Inflammatory macrophage (primary cell): ENCODE measurements at regions not wholly inside any gene's neighbourhood (a gene's known extent, or its start where the extent isn't known, plus 50 kb on each side); places are given as distances from the start of the nearest gene placed in this dataset.

Experiments used
- DNase-seq, 2 donors: peaks; one replicate each; pipeline ENCODE4 v3.0.0-alpha.2; 2020 to 2022

DNA sequence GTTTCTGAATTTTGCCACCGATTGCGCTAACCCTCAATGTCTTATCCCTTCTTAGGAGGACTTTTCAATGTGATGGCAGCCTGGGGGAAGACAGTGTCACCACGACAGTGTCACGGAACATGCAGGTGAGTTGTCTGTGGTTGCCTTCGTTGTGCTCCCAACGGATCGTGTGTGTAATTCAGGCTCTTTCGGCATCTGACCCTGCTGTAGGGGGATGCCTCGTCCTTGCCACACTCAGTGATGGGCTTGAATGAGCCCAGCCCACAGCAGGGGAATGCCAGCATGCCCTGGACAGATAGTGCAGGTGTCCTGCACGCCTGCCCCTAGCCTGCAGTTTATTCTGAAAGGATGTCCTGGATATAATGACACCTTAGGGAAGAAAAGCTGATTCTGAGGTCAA is 123.8 kb upstream of the RTL1 start:
- no peak for DNase-seq

DNA sequence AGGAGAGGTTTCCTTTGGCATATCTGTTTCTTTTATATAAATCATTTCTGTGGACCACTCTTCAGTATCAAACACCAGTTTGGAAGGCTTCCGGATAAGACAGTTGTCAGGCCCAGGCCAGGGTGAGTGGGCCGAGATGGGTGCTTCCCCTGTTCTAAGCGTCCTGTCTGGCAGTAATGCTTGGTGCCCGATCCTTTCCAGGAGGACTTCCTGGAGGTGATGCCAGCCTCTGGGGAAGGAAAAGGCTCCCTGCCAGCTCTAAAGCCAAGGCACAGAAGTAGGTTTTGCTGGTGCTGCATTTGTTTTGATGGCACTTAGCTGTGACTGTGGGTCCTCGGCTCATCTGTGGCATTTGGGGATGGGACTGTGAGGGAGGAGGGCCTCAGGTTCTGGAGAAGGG is 124.4 kb upstream of the RTL1 start:
- no peak for DNase-seq

DNA sequence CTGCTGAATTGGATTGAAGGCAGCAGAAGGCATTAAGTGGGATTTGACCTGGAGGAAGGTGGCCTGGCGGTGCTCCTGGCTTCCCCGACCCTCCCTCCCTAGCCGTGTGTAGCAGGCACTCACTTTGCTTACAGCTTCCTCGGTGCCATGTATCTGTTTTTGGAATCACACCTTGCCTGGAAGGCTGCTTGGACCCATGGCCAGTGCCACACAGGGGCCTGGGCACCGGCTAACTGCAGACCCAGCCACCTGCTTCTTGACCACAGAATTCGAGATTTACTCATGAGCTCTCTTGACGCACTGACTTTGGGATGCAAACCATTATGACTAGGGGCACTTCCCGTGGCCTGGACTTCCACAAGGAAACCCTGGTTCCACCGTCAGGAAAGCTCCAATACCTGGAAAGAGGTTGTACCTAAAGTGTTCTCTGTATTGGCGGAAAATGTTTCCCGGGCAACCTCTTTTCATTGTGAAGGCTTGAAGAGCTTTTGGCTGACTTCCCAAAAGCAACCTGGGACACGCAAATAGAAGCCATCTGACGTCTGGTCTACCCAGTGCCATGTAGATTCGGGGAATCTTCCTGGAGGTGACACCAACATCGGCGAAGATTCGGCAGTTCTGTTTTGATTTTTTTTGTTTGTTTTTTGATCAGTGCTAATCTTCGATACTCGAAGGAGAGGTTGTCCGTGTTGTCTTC is 125.6 kb upstream of the RTL1 start:
- DNase-seq: no peak

DNA sequence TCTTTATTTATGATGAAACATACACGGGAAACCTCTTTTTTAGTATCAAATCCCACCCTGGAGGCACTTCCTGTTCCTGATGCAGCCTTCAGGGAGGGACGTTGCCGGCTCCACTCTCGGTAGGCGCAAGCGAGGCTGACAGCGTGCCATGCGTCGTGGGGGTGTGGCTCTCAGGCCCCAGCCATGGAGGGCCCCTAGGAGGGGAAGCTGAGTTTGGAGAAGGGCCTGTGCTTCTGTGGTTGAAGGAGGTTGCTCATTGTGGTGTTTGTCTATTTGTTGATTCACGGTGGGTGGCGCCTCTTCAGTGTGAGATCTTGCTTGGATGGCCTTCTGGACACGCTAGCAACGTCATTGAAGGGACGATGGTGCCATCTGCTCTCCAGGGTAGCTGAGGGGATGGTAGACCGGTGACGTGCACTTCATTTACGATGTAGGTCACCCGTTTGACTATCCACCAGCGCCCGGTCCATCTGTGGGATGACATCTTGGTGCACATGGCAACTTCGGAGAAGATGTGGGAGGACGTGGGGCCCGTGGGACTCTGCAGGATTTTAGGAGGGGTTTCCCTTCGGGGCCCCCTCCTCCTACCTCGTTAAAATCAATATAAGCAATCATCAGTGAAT is 126.3 kb upstream of the RTL1 start:
- no peak for DNase-seq

DNA sequence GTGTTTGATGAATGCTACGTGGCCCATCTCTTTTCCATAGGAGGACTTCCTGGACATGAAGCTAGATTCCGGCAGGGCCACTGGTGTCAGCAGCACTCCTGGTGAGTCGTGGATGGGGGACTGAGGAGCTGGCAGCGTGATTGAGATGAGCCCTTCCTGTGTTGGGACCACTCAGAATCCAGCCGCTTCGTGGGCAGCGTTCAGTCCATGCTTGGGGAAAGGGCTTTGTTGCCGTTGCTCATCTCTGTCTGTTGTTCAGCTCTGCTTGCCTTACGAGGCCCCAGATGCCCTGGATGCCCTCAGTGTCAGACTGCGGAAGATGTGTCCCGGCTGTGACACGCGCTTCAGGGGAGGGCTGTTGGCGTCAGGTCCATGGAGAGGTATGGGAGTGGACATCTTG is 127.1 kb upstream of the RTL1 start:
- DNase-seq: no peak

DNA sequence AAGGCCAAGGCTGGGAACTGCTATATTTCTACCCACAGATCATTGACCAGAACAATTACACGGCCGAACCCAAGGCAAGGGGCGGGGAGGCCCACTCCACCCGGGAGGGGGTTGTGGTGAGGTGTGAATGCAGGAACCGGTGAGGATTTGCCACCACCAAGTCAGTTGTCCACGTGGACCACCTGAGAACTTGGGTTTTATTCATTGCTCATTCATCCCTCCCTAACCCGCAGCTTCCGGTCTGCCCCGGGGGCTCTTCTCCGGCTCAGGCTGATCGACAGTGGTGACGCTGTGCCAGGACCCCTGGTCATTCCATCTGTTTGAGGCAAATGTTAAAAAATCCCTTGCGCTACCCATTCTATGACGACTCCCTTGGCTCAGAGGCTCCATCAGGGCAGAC is 127.7 kb upstream of the RTL1 start:
- DNase-seq: no peak

DNA sequence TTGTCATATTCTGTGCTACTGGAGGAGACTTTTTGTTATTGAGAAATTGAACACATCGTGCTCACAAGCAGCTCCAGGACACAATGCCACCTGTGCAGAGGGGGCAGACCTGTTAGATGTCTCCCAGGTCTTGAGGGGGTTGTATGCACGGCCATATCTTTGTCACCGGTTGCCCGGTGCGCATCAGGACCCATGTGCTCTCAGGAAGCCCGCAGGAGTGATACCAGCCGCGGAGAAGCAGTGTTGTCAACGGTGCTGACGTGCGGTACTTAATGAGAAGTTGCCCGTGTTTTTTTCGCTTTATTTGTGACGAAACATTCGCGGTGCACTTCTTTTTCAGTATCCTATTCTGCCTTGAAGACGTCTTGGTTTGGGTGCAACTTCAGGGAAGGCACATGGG is 128.2 kb upstream of the RTL1 start:
- no peak for DNase-seq

DNA sequence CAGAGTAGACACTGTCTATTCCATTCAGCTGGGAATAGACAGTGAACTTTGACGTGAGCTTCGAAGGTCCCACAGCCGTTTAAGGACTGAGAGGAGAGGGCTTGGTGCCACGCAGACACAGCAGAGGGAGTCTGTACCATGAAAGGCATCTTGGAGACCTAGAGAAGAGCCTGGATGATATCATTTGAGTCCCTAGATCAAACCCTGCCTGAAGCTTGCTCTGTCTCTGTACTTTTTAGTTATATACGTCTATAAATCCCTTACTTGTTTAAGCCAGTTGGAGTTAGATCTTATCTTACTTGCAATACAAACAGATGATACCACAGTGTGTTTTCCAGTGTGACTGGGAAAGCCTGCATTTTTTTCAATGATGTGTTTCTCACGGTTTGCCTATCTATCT is 128.9 kb upstream of the RTL1 start:
- no peak for DNase-seq

DNA sequence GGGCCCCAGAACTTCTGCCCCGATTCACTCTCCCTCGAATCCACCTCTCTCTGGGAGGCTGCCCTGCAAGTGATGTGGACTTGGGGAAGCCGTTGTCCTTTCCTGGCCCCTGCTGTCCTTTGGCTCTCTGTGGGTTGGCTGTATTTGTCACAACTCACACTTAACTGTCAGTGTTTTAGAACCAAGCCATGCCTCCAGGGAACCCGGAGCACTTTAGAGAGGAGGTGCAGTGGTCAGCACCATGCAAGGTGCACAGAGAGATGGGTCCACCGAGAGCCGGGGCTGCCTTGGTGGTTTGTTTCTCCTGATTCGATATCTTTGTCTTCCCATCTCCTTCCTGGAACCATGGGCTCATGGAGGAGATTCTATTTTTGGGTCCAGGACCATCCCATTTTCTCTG is 129.5 kb upstream of the RTL1 start:
- no peak for DNase-seq

DNA sequence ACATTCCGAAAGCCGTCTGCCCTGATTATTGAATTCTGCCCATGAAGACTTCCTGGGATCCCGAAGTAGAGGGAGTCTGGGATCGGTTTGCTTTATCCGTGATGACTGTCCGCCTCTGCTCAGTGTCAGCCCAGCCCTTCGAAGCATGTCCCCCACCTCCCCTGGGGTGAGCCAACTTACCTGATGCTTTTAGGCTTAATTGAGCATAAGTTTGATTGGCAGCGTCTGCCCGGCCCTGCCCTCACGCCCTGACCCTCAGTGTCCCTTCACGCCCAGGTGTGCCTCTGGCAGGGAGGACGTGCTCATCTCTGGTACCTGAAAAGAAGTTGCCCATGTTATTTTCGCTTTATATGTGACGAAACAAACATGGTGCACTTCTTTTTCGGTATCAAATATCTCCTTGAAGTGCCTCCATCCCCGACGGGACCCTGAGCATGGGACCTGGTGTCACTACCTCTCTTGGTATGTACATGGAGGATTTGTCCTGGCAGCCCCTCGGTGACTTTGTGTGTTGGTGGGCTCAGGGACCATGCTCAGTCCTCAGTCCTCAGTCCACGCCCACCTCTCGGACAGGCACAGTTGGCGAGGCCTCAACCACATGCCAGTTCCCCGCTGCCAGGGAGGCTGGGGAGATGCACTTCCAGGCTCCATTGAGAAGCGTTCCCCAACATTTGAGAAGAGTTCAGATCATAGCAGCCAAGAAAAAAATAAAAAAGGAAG is 130.1 kb upstream of the RTL1 start:
- no peak for DNase-seq

DNA sequence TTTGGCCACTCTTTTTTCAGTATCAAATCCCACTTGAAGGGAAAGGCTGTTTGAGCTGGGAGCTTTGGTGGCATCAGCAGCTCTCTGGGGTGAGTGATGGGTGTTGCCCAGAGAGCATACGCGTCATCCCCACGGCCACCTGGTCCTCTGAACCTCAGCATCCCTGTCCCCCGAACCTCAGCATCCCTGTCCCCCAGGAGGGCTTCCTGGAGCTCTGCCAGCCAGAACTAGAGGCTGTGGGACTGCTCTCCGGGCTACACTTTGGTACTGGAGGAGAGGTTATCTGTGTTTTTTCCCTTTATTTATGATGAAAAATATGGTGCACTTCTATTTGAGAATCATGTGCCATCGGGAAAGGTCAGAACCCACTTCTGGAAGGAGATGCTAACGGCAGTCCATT is 131.5 kb upstream of the RTL1 start:
- DNase-seq: no peak

DNA sequence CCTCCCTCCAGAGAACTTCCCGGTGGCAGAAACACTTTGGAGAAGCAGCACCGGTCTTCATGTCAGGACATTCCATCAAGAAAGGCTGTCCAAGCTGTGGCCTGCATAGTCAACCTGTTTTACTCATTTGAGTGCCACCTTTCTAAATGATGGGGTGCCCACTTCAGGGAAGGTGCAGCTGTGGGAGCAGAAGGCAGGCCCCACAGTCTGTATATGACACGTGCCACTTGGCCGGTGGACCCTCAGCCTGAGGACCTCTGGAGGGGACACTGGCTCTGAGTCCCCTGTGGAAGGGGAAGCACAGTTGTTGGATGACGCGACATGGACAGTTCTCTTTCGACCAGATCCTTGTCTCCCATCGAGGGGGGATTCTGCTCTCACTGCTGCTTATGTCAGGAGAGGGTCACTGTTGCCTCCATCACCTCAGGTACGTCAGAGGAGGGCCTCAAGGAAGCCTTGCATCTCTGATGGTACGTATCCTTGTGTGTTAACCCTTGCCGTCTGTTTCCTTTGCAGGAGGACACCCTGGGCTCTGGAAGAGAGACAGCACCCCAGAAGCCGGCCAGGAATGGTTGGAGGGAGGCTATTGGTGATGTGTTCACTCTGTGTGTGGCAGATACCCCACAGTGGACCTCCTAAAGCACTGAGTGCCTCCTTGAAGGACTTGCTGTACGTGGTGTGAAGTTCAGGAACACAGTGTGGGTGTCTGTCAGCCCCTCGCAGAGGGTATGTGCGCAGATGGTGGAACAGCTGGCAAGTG is 132.1 kb upstream of the RTL1 start:
- DNase-seq: no peak

DNA sequence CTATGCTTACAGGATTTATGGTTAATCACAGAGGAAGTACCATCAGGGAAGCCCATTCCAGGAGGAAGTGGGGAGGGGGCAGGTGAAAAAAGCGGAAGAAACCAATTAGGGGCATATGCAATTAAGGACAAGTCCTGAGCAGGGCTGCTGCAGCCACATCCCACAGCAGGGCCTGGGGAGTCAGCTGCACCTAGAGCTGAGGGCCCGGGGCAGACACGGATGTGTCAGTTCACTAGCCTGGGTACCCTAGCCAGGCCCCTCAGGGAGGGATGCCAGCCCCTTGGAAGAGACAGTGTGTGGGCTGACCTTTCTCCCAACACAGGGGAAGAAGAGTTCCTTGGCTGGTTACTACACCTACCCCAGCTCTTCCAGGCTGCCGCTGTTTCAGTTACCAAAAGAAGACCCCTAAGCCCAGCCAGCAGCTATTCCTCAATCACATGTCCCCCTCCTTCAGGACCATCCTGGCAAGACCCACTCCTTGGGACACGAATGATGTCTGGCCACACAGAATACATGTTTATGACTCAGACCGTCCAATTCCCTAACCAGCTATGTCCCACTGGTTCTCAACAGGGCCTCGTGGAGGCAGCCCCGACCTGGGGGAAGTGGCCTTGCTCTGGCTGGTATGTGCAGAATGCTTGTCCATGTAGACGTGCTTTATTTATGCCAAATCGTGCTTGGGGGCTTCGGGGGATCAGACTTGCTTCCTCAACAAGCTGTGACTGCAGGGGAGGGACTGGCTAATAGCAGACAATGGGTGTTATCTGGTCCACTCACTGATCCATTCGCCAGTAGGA is 133.7 kb upstream of the RTL1 start:
- no peak for DNase-seq

DNA sequence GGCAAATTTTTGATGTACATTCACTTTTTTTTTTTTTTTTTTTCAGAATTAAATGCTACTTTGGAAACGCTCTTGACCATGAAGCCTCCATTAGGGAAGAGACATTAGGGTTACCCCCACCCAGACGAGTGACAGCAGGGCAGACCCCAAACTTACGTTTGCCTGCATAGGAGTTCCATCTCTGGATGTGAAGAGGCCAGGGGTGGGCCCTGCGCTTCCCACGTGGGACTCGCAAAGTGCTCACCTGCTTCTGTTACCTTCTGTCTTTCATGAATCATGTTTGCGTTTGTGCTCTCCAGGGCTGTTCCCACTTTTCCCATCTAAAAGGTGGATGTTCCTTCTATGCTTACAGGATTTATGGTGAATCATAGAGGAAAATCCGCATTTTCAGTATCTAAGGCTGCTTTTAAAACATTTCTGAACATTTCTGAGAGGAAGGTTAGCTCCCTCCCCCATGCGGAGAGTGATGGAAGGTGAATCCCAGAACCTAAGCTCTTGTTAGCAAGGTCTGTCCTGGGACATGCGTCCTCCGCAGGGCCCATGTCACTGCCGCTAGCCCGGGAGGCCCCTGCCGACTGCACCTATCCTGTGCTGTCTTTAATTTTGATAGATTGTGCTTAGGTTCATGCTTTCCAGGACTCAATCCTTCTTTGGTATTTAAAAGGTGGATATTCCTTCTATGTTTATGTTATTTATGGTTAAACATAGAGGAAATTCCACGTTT is 135.7 kb upstream of the RTL1 start:
- no peak for DNase-seq

DNA sequence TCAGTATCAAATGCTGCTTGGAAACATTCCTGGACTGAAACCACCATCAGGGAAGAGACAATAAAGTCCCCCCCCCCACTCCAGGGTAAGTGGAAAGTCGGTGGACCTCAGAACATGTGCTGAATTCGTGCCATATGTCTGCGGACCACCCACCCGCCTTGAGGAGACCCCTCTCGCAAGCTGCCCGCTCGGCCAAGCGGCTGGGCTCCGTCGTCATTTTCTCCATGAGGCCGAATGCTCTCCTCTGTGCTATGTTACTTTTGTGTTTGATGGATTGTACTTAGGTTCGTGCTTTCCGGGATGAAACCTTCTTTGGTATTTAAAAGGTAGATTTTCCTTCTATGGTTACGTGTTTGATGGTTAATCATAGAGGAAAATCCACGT is 136.2 kb upstream of the RTL1 start:
- DNase-seq: no peak

DNA sequence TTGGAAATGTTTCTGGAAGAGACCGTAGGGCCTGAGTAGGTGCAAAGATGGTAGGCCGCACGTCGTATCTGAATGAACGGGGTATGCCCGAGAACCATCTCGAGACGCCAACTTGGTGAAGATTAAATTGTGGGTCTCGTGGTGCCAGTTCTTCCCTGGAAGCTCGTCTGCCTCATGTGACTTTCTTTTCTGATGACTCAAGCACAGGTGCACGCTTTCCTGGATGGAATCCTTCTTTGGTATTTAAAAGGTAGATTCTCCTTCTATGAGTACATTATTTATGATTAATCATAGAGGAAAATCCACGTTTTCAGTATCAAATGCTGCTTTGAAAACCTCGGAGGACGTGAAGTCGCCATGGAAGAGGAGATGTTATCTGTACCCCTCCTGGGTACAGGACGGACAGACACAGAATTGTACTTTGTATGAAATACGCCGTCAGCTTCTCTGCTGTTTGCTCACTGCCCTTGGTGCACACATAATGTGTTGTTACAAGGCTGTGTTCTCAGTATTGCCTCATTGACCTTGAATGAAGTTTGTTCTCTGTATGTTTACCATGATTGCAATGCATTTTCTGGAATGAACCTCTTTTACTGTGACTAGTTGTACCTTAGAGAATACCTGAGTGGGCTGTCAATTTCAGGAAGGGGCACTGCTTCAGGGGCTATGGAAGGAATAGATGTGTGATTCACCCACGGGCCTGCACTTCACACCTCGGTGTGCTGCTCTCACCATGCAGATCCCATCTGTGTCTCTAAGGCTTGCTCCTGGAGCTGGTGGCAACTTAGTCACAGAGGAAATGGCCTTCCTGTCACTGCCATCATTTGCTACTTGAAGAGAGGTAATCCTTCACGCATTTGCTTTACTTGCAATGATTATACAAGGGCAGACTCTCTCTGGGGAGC is 137.3 kb upstream of the RTL1 start:
- no peak for DNase-seq

DNA sequence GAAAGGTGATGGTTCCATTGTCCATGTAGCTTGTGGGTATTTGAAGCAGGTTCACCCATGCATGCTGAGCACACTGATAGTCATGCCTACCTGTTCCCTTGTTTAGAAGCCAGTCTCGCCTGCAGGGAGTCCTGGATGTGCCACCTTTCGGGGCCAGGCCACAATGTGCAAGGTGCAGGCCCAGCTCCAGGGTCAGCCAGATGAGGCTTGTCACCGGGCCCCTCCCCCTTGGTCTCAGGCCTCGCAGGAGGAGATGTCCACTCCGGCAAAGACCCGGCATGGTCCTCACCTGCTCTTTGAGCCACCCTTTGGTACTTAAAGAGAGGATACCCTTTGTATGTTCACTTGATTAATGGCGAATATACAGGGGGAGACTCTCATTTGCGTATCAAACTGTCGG is 140.4 kb upstream of the RTL1 start:
- DNase-seq: no peak

DNA sequence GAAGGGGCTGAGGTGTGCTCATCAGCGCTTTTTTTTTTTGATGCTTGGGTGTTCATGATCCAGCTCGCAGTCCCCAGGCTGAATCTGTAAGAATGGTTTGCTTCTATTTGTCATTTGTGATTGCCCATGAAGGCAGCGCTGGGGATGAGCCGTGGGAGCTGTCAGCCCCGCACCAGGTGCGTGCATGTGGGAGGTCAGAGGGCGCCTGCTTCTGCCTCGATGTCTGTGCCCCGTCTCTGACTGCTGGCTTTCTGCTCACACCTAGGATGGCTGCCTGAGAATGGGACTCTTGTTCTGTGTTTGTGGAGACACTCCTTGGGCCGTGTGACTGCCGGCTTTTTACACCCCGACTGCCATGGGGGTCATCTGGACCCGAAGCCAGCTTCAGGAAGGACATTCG is 141.2 kb upstream of the RTL1 start:
- DNase-seq: no peak

DNA sequence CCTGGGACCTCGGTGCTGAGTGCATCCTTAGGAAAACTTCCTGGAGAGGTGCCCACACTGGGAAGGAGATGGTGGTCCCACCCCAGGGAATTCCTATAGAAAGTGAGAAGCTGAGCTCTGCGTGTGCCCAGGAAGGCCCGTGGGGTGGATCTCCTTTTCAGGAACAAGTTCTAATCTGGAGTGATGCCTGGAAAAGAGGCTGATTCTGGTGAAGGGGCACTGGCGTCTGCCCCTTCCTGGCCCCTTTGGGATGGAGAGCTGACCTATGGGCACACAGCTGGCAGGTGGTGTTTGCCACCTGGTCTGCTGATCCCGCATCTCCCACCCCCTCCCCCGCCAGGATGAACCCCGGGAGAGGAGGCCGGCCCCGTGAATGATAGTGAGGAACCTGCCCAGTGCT is 142.0 kb upstream of the RTL1 start:
- DNase-seq: no peak

DNA sequence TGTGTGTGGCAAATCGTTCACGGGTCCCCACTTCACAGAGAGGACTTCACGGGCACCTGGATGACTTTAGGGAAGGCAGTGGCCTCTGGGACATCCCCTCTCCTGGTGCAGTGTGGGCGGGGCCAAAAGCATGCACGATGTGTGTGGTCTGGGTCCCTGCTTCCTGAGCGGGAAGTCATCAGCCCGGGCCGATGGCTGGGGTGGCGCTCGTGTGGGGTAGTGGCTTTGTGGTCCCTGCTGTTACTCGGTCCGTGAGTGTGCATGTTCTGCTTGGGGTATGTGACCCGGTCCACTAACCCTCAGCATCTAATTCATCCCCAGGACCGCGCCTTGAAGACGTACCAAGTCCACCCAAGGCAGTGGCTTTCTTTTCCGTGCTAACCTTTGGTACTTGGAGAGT is 142.5 kb upstream of the RTL1 start:
- no peak for DNase-seq

DNA sequence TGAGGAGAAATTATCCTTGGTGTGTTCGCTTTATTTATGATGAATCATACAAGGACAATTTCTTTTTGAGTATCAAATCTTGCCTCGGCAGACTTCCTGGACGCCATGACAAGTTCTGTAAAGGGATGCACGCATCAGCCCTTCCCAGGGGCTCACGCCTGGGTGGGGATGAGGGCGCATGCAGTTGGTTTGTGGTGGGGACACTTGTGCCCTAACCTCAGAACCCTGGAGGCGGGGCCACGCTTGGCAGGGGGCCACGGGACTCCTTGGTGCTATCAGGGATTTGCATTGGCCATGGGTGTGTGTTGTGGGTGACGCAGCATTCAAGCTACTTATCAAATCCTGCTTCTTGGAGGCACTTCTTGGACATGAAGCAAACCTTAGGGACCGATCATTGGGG is 143.8 kb upstream of the RTL1 start:
- DNase-seq: no peak
